HepG2 (cell line): ENCODE measurements at regions not wholly inside any gene's neighbourhood (a gene's known extent, or its start where the extent isn't known, plus 50 kb on each side); places are given as distances from the start of the nearest gene placed in this dataset.

ENCODE experiments used
- ATAC-seq: fragments of 200-7000 bp; cut with Tn5 transposase; 3 replicates; pipeline ENCODE4 v1.9.1; 2020; ENCODE audit warnings: mild to moderate bottlenecking, moderate library complexity
- BruUV-seq: library from RNA; stranded (reverse); fragments of 400-500 nt; replicated peaks from 2 replicates; lab custom pipeline; 2021; lab: Mats Ljungman, UMichigan
- CTCF ChIA-PET: fragments of 300-600 bp; formaldehyde crosslinking; extraction: SDS; loops from one replicate; lab custom pipeline; 2021; ENCODE audit warnings: low total read pairs, inconsistent platforms, low intra/inter-chr PET ratio; lab: Yijun Ruan, JAX
- POLR2A ChIA-PET: fragments of 350-600 bp; sonication (Branson Sonifier 250); formaldehyde crosslinking; loops from one replicate; lab custom pipeline; 2020; ENCODE audit warnings: antibody characterized with exemption, inconsistent platforms; lab: Yijun Ruan, JAX
- DNase-seq: peaks from one replicate; pipeline ENCODE4 v3.0.0-alpha.2; 2015; ENCODE audit warnings: low spot score
- FAIRE-seq: peaks from 3 replicates; lab custom pipeline; 2011; peaks lifted over from hg19 to GRCh38; lab: Jason Lieb, UNC
- H2AFZ ChIP-seq: one replicate; pipeline ENCODE4 v1.6.1; 2011; ENCODE audit warnings: low read length, inconsistent platforms
- H3K27ac ChIP-seq: fragments of 300-600 bp; 3 replicates; pipeline ENCODE4 v1.8.0; 2011; ENCODE audit warnings: mixed run types, mild to moderate bottlenecking, mixed read lengths, low read length, inconsistent platforms; ENCODE audit not compliant: insufficient read depth; ENCODE audit errors: extremely low read length
- H3K27me3 ChIP-seq, 2 experiments: fragments of 200-600 bp in 1 of 2; 2 replicates in 1 of 2; 3 replicates in 1 of 2; pipeline versions ENCODE4 v1.6.0 to v1.8.0; 2011; ENCODE audit warnings: low read length in 2 of 2, mild to moderate bottlenecking in 2 of 2, moderate library complexity in 2 of 2, inconsistent platforms in 1 of 2; ENCODE audit not compliant: insufficient read depth in 2 of 2, control insufficient read depth in 1 of 2
- H3K36me3 ChIP-seq, 2 experiments: fragments of 200-600 bp in 1 of 2; replicated peaks in 1 of 2; 2 replicates in 1 of 2; 3 replicates in 1 of 2; pipeline versions ENCODE4 v1.5.1 to v1.8.0; 2011; ENCODE audit warnings: low read length in 2 of 2, inconsistent platforms in 1 of 2; ENCODE audit not compliant: insufficient read depth in 2 of 2, control insufficient read depth in 1 of 2
- H3K4me1 ChIP-seq: 2 replicates; pipeline ENCODE4 v1.5.1; 2012; ENCODE audit warnings: low read length, inconsistent platforms; ENCODE audit not compliant: insufficient read depth
- H3K4me2 ChIP-seq: 2 replicates; pipeline ENCODE4 v1.6.0; 2011; ENCODE audit warnings: low read depth, low read length, inconsistent platforms
- H3K4me3 ChIP-seq, 3 experiments: fragments of 200-600 bp in 1 of 3; sonication (generic), shearing (Covaris generic) in 1 of 3; replicated peaks in 1 of 3; 2 replicates each; pipeline ENCODE4 v1.5.1; 2011 to 2016; ENCODE audit warnings: low read length in 3 of 3, inconsistent platforms in 2 of 3, low read depth in 2 of 3, mild to moderate bottlenecking in 2 of 3, control low read depth in 1 of 3, mixed read lengths in 1 of 3; ENCODE audit not compliant: insufficient read depth in 1 of 3
- H3K79me2 ChIP-seq: one replicate; pipeline ENCODE4 v1.6.1; 2011; ENCODE audit warnings: low read length, inconsistent platforms; ENCODE audit not compliant: insufficient read depth
- H3K9ac ChIP-seq: 2 replicates; pipeline ENCODE4 v1.6.0; 2011; ENCODE audit warnings: mild to moderate bottlenecking, low read depth, low read length, inconsistent platforms; ENCODE audit not compliant: insufficient read depth
- H3K9me3 ChIP-seq: 2 replicates; pipeline ENCODE4 v1.5.1; 2012; ENCODE audit warnings: mild to moderate bottlenecking, low read length
- H4K20me1 ChIP-seq: 2 replicates; pipeline ENCODE4 v1.6.0; 2011; ENCODE audit warnings: inconsistent platforms, mild to moderate bottlenecking, low read length, moderate library complexity; ENCODE audit not compliant: insufficient read depth
- CCDC6 ChIP-seq: sonication (generic); formaldehyde crosslinking; IDR thresholded peaks from 2 replicates; pipeline ENCODE4 v1.8.1; 2022; ENCODE audit warnings: mild to moderate bottlenecking, missing genetic modification reagents, moderate library complexity
- HDAC6 ChIP-seq: fragments of 200-600 bp; sonication (generic); IDR thresholded peaks from 2 replicates; pipeline ENCODE4 v1.7.0; 2017; ENCODE audit warnings: mild to moderate bottlenecking, antibody characterized with exemption, low read length, low read depth
- KDM6A ChIP-seq: IDR thresholded peaks from 2 replicates; pipeline ENCODE4 v1.6.1; 2016; ENCODE audit warnings: low read depth
- SRSF9 ChIP-seq: fragments of 200-400 bp; formaldehyde crosslinking; IDR thresholded peaks from 2 replicates; pipeline ENCODE4 v1.6.1; 2018; ENCODE audit warnings: borderline replicate concordance, mild to moderate bottlenecking, low read depth, low read length; ENCODE audit not compliant: insufficient read depth, poor library complexity, severe bottlenecking
- SUZ12 ChIP-seq: fragments of 150-350 bp; IDR thresholded peaks from 2 replicates; pipeline ENCODE4 v1.6.1; 2014; ENCODE audit warnings: low read depth, low read length
- U2AF2 ChIP-seq: fragments of 200-400 bp; formaldehyde crosslinking; IDR thresholded peaks from 2 replicates; pipeline ENCODE4 v1.6.1; 2017; ENCODE audit warnings: low read depth, mild to moderate bottlenecking, low read length
- ZNF549 ChIP-seq: sonication (generic); formaldehyde crosslinking; IDR thresholded peaks from 2 replicates; pipeline ENCODE4 v1.5.0; 2020; ENCODE audit warnings: missing genetic modification reagents
- WGBS: methylation state at CpG from one replicate; pipeline ENCODE4 v1.1.6; 2017; ENCODE audit warnings: low lambda C conversion rate; 5-methylcytosine and 5-hydroxymethylcytosine counted together
- in situ Hi-C: cut with HindIII; loops from 2 replicates; pipeline ENCODE4 v1.10.0; 2017; ENCODE audit warnings: low pct_unique_long_range_greater_than_20kb; ENCODE audit not compliant: extremely low pct_ligation_motif_present
- intact Hi-C: fragments of 100-400 bp; cut with micrococcal nuclease; formaldehyde crosslinking; loops from one replicate; pipeline ENCODE4 v1.10.0; 2022; ENCODE audit not compliant: unreplicated experiment

DNA sequence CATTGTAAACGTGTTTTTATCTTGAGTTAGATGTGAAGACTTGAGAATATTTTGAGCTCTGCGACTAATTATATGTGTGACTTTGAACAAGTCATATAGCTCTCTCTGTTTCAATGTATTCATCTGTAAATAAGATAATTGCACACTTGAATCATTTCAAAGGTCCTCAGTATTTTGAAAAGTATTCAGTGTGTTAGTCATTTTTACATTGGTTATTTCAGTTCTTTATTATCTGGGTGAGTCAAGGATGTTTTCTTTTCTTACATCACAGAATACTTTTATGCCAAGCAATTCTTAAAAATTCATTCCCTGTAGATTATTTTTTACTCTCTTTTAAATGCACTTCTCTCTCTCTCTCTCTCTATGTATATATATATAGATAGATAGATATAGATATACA is 1098.0 kb upstream of the ZEB2 start:
- FAIRE-seq (no peak), ATAC-seq (no peak), DNase-seq (no peak)
- Histone ChIP-seq H3K9me3 (no peaks in the 10 kb centered on the region), H3K27me3 (no peaks in the 10 kb centered on the region; a peak in 1 of 5 replicates), H4K20me1 (no peaks in the 10 kb centered on the region), H3K27ac (no peak overlapping the region), H3K79me2 (no peaks in the 10 kb centered on the region), H2AFZ (no peak overlapping the region), H3K9ac (no peak overlapping the region), H3K36me3 (no peaks in the 10 kb centered on the region), H3K4me3 (no peak overlapping the region), H3K4me1 (no peaks in the 10 kb centered on the region), H3K4me2 (no peak overlapping the region)
- in situ Hi-C loops (no loop called here), intact Hi-C loops (no loop called here)
- no TSS peak for BruUV-seq
- CTCF ChIA-PET, result no interaction called here
- no peak for TF ChIP-seq HDAC6
- no peak for TF ChIP-seq KDM6A
- no peak for TF ChIP-seq SUZ12
- WGBS, result 4% methylated on average over 2 of the region's 2 CpGs
- POLR2A ChIA-PET, result no interaction called here

DNA sequence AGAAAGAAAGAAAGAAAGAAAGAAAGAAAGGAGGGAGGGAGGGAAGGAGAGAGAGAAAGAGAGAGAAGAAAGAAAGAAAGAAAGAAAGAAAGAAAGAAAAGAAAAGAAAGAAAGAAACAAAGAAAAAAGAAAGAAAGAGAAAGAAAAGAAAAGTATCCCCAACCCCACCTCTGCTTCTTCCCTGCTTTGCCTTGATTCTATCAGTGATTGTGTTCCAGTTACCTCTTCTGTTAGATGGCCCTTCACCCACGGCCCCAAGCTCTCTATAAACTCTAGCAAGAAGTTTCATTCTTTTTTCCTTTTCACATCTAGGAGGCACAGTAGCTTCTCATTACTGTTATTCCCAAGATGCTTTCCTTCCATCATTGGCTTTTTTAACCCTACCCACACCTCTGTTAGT is 1097.5 kb upstream of the ZEB2 start:
- no peak for DNase-seq

More for the DNA sequence above, 1097.5 kb upstream of the ZEB2 start:
- Histone ChIP-seq H3K9ac (no peak overlapping the region), H3K27ac (no peak overlapping the region), H3K36me3 (no peaks in the 10 kb centered on the region), H3K4me2 (no peak overlapping the region), H2AFZ (no peak overlapping the region), H3K27me3 (no peaks in the 10 kb centered on the region; a peak in 1 of 5 replicates), H3K9me3 (no peaks in the 10 kb centered on the region), H3K4me1 (no peaks in the 10 kb centered on the region), H4K20me1 (no peaks in the 10 kb centered on the region), H3K4me3 (no peak overlapping the region), H3K79me2 (no peaks in the 10 kb centered on the region)
- BruUV-seq, result no TSS peak
- ATAC-seq (no peak), FAIRE-seq (no peak)
- in situ Hi-C loops (no loop called here), intact Hi-C loops (no loop called here)
- ChIA-PET CTCF (no interaction called here), POLR2A (no interaction called here)
- TF ChIP-seq SRSF9, result peak; percentile 95
- TF ChIP-seq ZNF549 (CRISPR knock-in tag), result no peak
- TF ChIP-seq CCDC6 (CRISPR knock-in tag), result no peak
- TF ChIP-seq U2AF2, result peak; percentile 75; the same call in 1 of the 2 replicates
- 2% methylated on average over 1 of the region's 1 CpG for WGBS
